GM23248 (cell line): ENCODE measurements at regions not wholly inside any gene's neighbourhood (a gene's known extent, or its start where the extent isn't known, plus 50 kb on each side); places are given as distances from the start of the nearest gene placed in this dataset.

Experiments
- EZH2 ChIP-seq: fragments of 200-600 bp; sonication (generic); IDR thresholded peaks from 2 replicates; pipeline ENCODE4 v1.6.1; 2018; ENCODE audit warnings: antibody characterized with exemption, mild to moderate bottlenecking; ENCODE audit not compliant: insufficient read depth, poor library complexity, severe bottlenecking
- EZH2phosphoT487 ChIP-seq: fragments of 200-600 bp; sonication (generic); IDR thresholded peaks from 2 replicates; pipeline ENCODE4 v1.6.1; 2018; ENCODE audit warnings: antibody characterized with exemption, moderate library complexity, mild to moderate bottlenecking, low read depth; ENCODE audit not compliant: insufficient read depth

- no peak for TF ChIP-seq EZH2phosphoT487
- TF ChIP-seq EZH2: no peak
These were observed 88.4 kb upstream of the AFF2 start for GRCh38 chrX:148412006-148412405.
